PFSK-1 (cell line): ENCODE measurements at regions not wholly inside any gene's neighbourhood (a gene's known extent, or its start where the extent isn't known, plus 50 kb on each side); places are given as distances from the start of the nearest gene placed in this dataset.

Source experiments
- FOXP2 ChIP-seq: optimal IDR thresholded peaks from 2 replicates; pipeline ENCODE3; 2011; ENCODE audit warnings: borderline replicate concordance, control low read depth, inconsistent platforms; ENCODE audit not compliant: insufficient read depth; ENCODE audit errors: extremely low read length, extremely low read depth
- POLR2AphosphoS5 ChIP-seq: IDR thresholded peaks from 2 replicates; pipeline ENCODE4 v1.6.1; 2012; ENCODE audit warnings: low read depth, mild to moderate bottlenecking, control low read depth, low read length, moderate library complexity
- REST ChIP-seq, 2 experiments: IDR thresholded peaks; 2 replicates each; pipeline versions ENCODE4 v1.6.1 to v1.8.0; 2011 to 2012; ENCODE audit warnings: low read depth in 2 of 2, low read length in 2 of 2, control low read depth in 1 of 2, inconsistent platforms in 1 of 2, mild to moderate bottlenecking in 1 of 2, moderate library complexity in 1 of 2; ENCODE audit not compliant: insufficient read depth in 1 of 2
- SIN3A ChIP-seq: IDR thresholded peaks from 2 replicates; pipeline ENCODE4 v1.6.1; 2012; ENCODE audit warnings: mild to moderate bottlenecking, low read length, moderate library complexity, borderline replicate concordance; ENCODE audit not compliant: insufficient read depth
- TAF1 ChIP-seq: IDR thresholded peaks from 2 replicates; pipeline ENCODE4 v1.6.1; 2012; ENCODE audit warnings: low read length, control low read depth, borderline replicate concordance; ENCODE audit not compliant: insufficient read depth

GRCh38 chr2:181240844-181241243 is 216.3 kb upstream of the ITGA4 start:
- no peak for TF ChIP-seq SIN3A
- no peak for TF ChIP-seq REST (IDR thresholded peaks at IDR 0.05; ENCODE audit: insufficient read depth in 1 of 2, low read depth in 2 of 2, low read length in 2 of 2)
- TF ChIP-seq TAF1: no peak
- TF ChIP-seq FOXP2: no peak
- no peak for TF ChIP-seq POLR2AphosphoS5

GRCh38 chr2:181241366-181241765 is 215.8 kb upstream of the ITGA4 start:
- TF ChIP-seq POLR2AphosphoS5 (no peak), REST (IDR thresholded peaks at IDR 0.05; ENCODE audit: insufficient read depth in 1 of 2, low read depth in 2 of 2, low read length in 2 of 2) (no peak), TAF1 (no peak), SIN3A (no peak)

DNA sequence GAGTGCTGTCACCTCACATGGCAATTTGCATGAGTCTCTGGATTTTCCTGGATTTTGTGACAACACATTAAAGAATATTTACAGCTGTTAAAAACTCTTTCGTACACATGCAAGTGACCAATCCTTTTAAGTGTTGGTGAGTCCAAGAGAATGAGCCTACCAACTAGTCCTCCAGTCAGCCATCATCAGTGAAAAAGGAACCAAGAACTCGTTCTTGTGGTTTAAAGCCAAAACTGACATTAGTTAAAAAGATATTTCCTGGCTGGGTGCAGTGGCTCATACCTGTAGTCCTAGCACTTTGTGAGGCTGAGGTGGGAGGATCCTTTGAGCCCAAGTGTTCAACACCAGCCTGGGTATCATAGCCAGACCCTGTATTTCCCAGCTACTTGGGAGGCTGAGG is 215.4 kb upstream of the ITGA4 start:
- no peak for TF ChIP-seq POLR2AphosphoS5

GRCh38 chr2:181242262-181242661 is 214.9 kb upstream of the ITGA4 start:
- TF ChIP-seq TAF1: no peak
- TF ChIP-seq REST (IDR thresholded peaks at IDR 0.05; ENCODE audit: insufficient read depth in 1 of 2, low read depth in 2 of 2, low read length in 2 of 2): no peak
- no peak for TF ChIP-seq FOXP2
- no peak for TF ChIP-seq POLR2AphosphoS5
- TF ChIP-seq SIN3A: no peak

DNA sequence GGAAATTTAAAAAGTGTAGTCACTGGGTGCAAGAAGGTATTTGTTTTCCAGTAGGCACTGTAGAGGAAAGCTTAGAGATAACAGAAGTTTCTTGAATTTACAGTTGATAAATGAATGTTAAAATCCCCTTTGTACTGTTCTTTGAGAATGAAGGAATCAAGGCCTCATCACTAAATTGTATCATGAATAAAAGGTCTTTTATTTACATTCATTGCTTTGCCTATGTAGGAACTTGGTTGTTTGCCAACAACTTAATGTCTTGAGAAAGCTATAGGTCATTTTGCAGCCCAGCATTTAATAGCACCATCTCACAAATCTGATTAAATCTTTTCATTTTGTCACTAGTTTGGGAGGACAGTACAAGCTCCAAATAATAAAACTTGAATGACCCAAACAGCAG is 213.9 kb upstream of the ITGA4 start:
- TF ChIP-seq REST (IDR thresholded peaks at IDR 0.05; ENCODE audit: insufficient read depth in 1 of 2, low read depth in 2 of 2, low read length in 2 of 2): no peak
- no peak for TF ChIP-seq SIN3A
- TF ChIP-seq FOXP2: no peak
- no peak for TF ChIP-seq POLR2AphosphoS5
- no peak for TF ChIP-seq TAF1
